ENCODE measurements at regions not wholly inside any gene's neighbourhood (a gene's known extent, or its start where the extent isn't known, plus 50 kb on each side); places are given as distances from the start of the nearest gene placed in this dataset.
A peak's percentile ranks its signal among the peaks of the same experiment; 100 is the strongest.

- Histone ChIP-seq H3K9me3 (ENCODE audit: low read depth) (no peaks in the 10 kb centered on the region), H3K4me3 (no peak overlapping the region), H3K4me1 (ENCODE audit: insufficient read depth) (peaks cover 60% of the 10 kb centered on the region), H3K79me2 (ENCODE audit: insufficient read depth) (no peaks in the 10 kb centered on the region), H3K9me2 (ENCODE audit: insufficient read depth) (no peaks in the 10 kb centered on the region), H3K27me3 (replicated peaks; ENCODE audit: insufficient read depth) (no peaks in the 10 kb centered on the region), H3K27ac (peak overlapping the region; percentile 26; the same call in 1 of the 2 replicates), H2AFZ (no peak overlapping the region), H3F3A (ENCODE audit: insufficient read depth) (peaks cover 42% of the 10 kb centered on the region), H4K20me1 (ENCODE audit: insufficient read depth) (no peaks in the 10 kb centered on the region), H3K36me3 (ENCODE audit: low read depth) (no peaks in the 10 kb centered on the region), H3K9ac (no peak overlapping the region), H3K4me2 (ENCODE audit: unreplicated experiment) (peak overlapping the region; percentile 26)
- in situ Hi-C loops (cut with MboI) = loop anchor here (25.0 kb wide), 1 partner anchor 364 kb away; no protein-coding TSS in a partner anchor
- TF ChIP-seq EZH2 (IDR thresholded peaks at IDR 0.05; ENCODE audit: insufficient read depth, poor library complexity, severe bottlenecking) (no peak), EZH2phosphoT487 (IDR thresholded peaks at IDR 0.05; ENCODE audit: insufficient read depth, low read depth) (no peak)
- peak; percentile 52 for DNase-seq
- WGBS, 2 experiments (ENCODE audit: low coverage in 1 of 2, low lambda C conversion rate in 2 of 2, missing lambda C conversion rate in 2 of 2) = 78 to 88% methylated on average over 3 of the region's 3 CpGs
These were observed 376.7 kb upstream of the CITED2 start for GRCh38 chr6:139751179-139751578.

DNA sequence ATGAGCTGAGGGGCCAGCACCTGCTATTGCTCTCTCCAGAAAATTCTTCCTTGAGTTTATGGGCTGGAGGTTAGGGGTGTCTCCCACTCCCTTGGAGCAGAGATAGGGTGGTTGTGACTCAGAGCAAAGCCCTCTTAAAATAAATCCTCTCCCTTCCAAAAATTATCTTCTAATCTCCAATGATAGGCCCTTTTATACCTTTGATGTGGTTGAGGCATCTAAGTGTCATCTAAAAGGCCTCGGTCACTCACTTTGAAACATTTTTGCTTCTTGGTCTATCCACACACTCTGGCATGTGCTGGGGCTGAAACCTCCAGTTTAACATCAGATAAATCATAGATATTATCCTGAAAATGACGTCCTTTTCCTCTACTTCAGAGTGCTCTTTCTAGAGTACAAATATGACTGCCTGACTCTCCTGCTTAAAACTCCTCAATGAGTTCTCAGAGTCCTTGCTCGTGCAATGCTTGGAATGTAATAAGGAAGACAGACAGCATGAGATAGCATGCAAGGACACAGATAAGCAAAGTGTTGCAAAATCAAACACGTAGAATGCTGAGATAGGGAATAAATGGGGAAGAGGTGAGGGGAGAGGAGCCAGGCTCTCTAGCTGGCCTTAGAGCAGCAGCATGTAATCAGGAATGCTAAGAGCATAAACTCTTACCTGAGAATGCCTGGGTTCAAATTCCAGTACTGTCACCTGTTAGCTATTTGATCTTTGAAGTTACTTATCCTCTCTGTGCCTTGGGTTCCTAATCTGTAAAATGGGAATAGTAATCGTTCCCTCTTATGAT, 374.1 kb upstream of the CITED2 start:
- TF ChIP-seq EZH2 (IDR thresholded peaks at IDR 0.05; ENCODE audit: insufficient read depth, poor library complexity, severe bottlenecking) = no peak
- TF ChIP-seq EZH2phosphoT487 (IDR thresholded peaks at IDR 0.05; ENCODE audit: insufficient read depth, low read depth) = no peak
- no peak overlapping the region for H3K4me2 ChIP-seq (ENCODE audit: unreplicated experiment)

DNA sequence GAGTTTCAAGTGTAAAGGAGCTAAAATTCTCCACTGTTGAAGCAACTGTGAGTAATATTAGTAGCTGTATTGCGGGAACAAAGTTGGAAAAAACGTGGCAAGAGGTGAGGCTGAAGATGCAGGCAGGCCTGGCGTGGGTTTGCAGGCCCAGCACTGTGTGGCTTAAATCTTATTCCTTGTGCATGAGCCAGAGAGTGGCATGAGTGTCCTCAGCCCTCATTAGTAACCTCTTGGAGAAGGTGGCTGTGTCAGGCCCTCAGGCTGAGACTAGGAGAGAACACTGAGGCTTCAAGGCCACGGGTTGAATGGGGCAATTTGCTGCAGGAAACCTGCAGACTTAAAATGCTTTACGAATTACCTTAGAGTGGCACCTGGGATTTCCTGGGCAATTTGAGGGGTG, 372.7 kb upstream of the CITED2 start:
- Histone ChIP-seq H3K27me3 (replicated peaks; ENCODE audit: insufficient read depth) (no peaks in the 10 kb centered on the region), H4K20me1 (ENCODE audit: insufficient read depth) (no peaks in the 10 kb centered on the region), H2AFZ (no peak overlapping the region), H3K9me2 (ENCODE audit: insufficient read depth) (0 out of 2 replicates have a peak, but pooled peaks cover 3% of the 10 kb centered on the region), H3F3A (ENCODE audit: insufficient read depth) (peaks cover 31% of the 10 kb centered on the region), H3K4me3 (no peak overlapping the region), H3K27ac (no peak overlapping the region), H3K79me2 (ENCODE audit: insufficient read depth) (no peaks in the 10 kb centered on the region), H3K9me3 (ENCODE audit: low read depth) (no peaks in the 10 kb centered on the region), H3K9ac (no peak overlapping the region), H3K4me2 (ENCODE audit: unreplicated experiment) (no peak overlapping the region), H3K36me3 (ENCODE audit: low read depth) (no peaks in the 10 kb centered on the region), H3K4me1 (ENCODE audit: insufficient read depth) (peaks cover 50% of the 10 kb centered on the region)
- in situ Hi-C loops (cut with MboI) = no loop called here
- 92 to 93% methylated on average over 5 of the region's 5 CpGs for WGBS, 2 experiments (ENCODE audit: low coverage in 1 of 2, low lambda C conversion rate in 2 of 2, missing lambda C conversion rate in 2 of 2)
- TF ChIP-seq EZH2phosphoT487 (IDR thresholded peaks at IDR 0.05; ENCODE audit: insufficient read depth, low read depth) (no peak), EZH2 (IDR thresholded peaks at IDR 0.05; ENCODE audit: insufficient read depth, poor library complexity, severe bottlenecking) (no peak)
- no peak for DNase-seq

More for the DNA sequence above, 374.1 kb upstream of the CITED2 start:
- Histone ChIP-seq H2AFZ (peak overlapping the region; percentile 51; the same call in 1 of the 2 replicates), H3K9ac (no peak overlapping the region), H3F3A (ENCODE audit: insufficient read depth) (peaks cover 34% of the 10 kb centered on the region), H3K4me1 (ENCODE audit: insufficient read depth) (peaks cover 50% of the 10 kb centered on the region), H3K27me3 (replicated peaks; ENCODE audit: insufficient read depth) (no peaks in the 10 kb centered on the region), H3K79me2 (ENCODE audit: insufficient read depth) (no peaks in the 10 kb centered on the region), H3K9me2 (ENCODE audit: insufficient read depth) (0 out of 2 replicates have a peak, but pooled peaks cover 3% of the 10 kb centered on the region), H3K36me3 (ENCODE audit: low read depth) (no peaks in the 10 kb centered on the region), H3K27ac (no peak overlapping the region), H4K20me1 (ENCODE audit: insufficient read depth) (no peaks in the 10 kb centered on the region), H3K9me3 (ENCODE audit: low read depth) (no peaks in the 10 kb centered on the region), H3K4me3 (no peak overlapping the region)
- in situ Hi-C loops (cut with MboI) = no loop called here
- DNase-seq = no peak
- 77 to 79% methylated on average over 5 of the region's 5 CpGs for WGBS, 2 experiments (ENCODE audit: low coverage in 1 of 2, low lambda C conversion rate in 2 of 2, missing lambda C conversion rate in 2 of 2)

DNA sequence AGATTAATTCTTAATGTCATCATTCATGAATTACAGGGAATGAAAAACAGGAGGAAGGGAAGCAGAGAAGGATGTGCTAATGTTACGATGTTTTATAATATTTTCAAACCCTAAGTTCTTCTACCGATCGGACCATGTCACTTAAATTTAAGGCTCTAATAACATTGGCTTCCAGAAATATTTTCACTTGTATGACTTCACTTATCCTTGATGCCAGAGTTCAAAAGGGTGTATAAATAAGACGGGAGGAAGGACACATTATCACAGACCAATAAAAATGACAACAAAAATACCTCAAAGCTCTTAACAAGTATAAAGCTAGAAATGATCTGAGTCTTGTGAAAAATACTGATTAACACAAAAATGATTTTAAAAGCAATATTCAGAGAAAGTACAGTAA, 370.4 kb upstream of the CITED2 start:
- in situ Hi-C loops (cut with MboI) = no loop called here
- H2AFZ ChIP-seq = peak overlapping the region; percentile 0; the same call in 1 of the 2 replicates
- H3K9me2 ChIP-seq (ENCODE audit: insufficient read depth) = 0 out of 2 replicates have a peak, but pooled peaks cover 3% of the 10 kb centered on the region
- no peaks in the 10 kb centered on the region for H3K79me2 ChIP-seq (ENCODE audit: insufficient read depth)
- no peaks in the 10 kb centered on the region for H3K9me3 ChIP-seq (ENCODE audit: low read depth)
- H3F3A ChIP-seq (ENCODE audit: insufficient read depth) = peaks cover 26% of the 10 kb centered on the region
- TF ChIP-seq EZH2phosphoT487 (IDR thresholded peaks at IDR 0.05; ENCODE audit: insufficient read depth, low read depth) (no peak), EZH2 (IDR thresholded peaks at IDR 0.05; ENCODE audit: insufficient read depth, poor library complexity, severe bottlenecking) (no peak)
- no peaks in the 10 kb centered on the region for H3K36me3 ChIP-seq (ENCODE audit: low read depth)
- no peak overlapping the region for H3K4me3 ChIP-seq
- no peak for DNase-seq
- H3K27ac ChIP-seq = no peak overlapping the region
- H3K27me3 ChIP-seq (replicated peaks; ENCODE audit: insufficient read depth) = no peaks in the 10 kb centered on the region
- no peak overlapping the region for H3K4me2 ChIP-seq (ENCODE audit: unreplicated experiment)
- H3K4me1 ChIP-seq (ENCODE audit: insufficient read depth) = peaks cover 35% of the 10 kb centered on the region
- H3K9ac ChIP-seq = no peak overlapping the region
- H4K20me1 ChIP-seq (ENCODE audit: insufficient read depth) = no peaks in the 10 kb centered on the region
- WGBS, 2 experiments (ENCODE audit: low coverage in 1 of 2, low lambda C conversion rate in 2 of 2, missing lambda C conversion rate in 2 of 2) = 71 to 72% methylated on average over 4 of the region's 4 CpGs

Data from GM23248 (cell line).